ENCODE measurements at regions not wholly inside any gene's neighbourhood (a gene's known extent, or its start where the extent isn't known, plus 50 kb on each side); places are given as distances from the start of the nearest gene placed in this dataset.

DNA sequence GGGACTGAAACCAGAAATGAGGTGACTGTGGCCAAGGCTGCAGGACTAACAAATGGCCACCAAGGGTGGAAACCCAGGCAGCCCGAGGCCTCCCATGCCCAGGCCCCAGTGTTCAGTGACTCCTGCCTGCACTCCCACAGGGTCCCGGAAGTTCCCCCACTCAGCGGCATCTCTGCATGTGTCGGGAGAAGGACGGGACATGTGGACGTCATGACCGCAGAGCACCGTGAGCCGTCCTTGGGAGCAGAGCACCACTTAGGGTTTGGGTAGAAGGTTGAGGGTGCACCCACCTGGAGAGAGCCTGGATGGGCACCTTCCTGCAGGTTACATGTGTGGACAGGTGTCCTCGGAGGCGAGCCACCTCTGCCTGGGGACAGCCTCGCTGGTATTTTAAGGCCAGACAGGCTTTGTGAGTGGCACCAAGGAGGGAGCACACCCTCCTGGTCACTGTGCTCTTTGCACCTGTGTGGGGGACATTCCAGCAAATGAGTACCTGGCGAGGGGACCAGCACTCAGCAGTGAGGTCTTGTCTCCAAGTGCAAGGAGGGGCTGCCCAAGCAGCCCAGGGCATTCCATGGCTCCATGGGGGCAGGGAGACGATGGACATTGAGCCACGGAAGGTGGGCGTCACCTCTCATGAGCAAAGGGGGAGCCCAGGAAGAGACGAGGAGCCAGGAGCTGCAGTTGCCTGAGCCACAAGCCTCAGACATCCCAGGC is 95.3 kb upstream of the TCERG1L start:
- ChIA-PET POLR2A (no interaction called here), RAD21 (ENCODE audit: unreplicated experiment) (no interaction called here), SMC1A (ENCODE audit: uncharacterized antibody, unreplicated experiment) (no interaction called here), CTCF (interaction anchor here (1.2 kb wide), 1 partner anchor 11 kb away, joined by 4 read pairs; no protein-coding TSS in a partner anchor)
- no peaks in the 10 kb centered on the region for H3K4me1 ChIP-seq (ENCODE audit: control insufficient read depth, insufficient read depth, low read length)
- no peak overlapping the region for H3K4me3 ChIP-seq
- no peaks in the 10 kb centered on the region for H4K20me1 ChIP-seq (ENCODE audit: control insufficient read depth, insufficient read depth)
- H3K27ac ChIP-seq (ENCODE audit: control insufficient read depth, insufficient read depth) = no peak overlapping the region
- no TSS peak for BruUV-seq (replicated peaks)
- H3K79me2 ChIP-seq (ENCODE audit: control insufficient read depth, insufficient read depth, low read length) = no peaks in the 10 kb centered on the region
- intact Hi-C loops (cut with micrococcal nuclease; ENCODE audit: unreplicated experiment) = no loop called here
- H3K36me3 ChIP-seq (ENCODE audit: control insufficient read depth in 2 of 2, insufficient read depth in 2 of 2, low read length in 1 of 2) = no peaks in the 10 kb centered on the region
- no peaks in the 10 kb centered on the region for H3K9me3 ChIP-seq (replicated peaks; ENCODE audit: control insufficient read depth, insufficient read depth, low read length)
- no peaks in the 10 kb centered on the region for H3K27me3 ChIP-seq (replicated peaks in 1 of 2; ENCODE audit: control insufficient read depth in 2 of 2, insufficient read depth in 2 of 2, low read length in 1 of 2)
- in situ Hi-C loops (cut with MboI) = no loop called here
- H2AFZ ChIP-seq (ENCODE audit: control insufficient read depth, low read depth, low read length) = no peak overlapping the region
- no peak overlapping the region for H3K9ac ChIP-seq (ENCODE audit: control insufficient read depth, insufficient read depth, low read length)
- no peak overlapping the region for H3K4me2 ChIP-seq (ENCODE audit: control insufficient read depth, insufficient read depth)
- 45% methylated on average over 17 of the region's 17 CpGs for WGBS (ENCODE audit: insufficient coverage, insufficient replicate concordance, low lambda C conversion rate, missing lambda C conversion rate)
- TF ChIP-seq SMC3 (IDR thresholded peaks at IDR 0.05; ENCODE audit: borderline replicate concordance, low read length) (no peak), YBX1 (IDR thresholded peaks at IDR 0.05) (no peak), NFYA (IDR thresholded peaks at IDR 0.05; ENCODE audit: borderline replicate concordance, low read depth, low read length) (no peak)
- TF ChIP-seq, protein P1, sequence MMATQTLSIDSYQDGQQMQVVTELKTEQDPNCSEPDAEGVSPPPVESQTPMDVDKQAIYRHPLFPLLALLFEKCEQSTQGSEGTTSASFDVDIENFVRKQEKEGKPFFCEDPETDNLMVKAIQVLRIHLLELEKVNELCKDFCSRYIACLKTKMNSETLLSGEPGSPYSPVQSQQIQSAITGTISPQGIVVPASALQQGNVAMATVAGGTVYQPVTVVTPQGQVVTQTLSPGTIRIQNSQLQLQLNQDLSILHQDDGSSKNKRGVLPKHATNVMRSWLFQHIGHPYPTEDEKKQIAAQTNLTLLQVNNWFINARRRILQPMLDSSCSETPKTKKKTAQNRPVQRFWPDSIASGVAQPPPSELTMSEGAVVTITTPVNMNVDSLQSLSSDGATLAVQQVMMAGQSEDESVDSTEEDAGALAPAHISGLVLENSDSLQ (IDR thresholded peaks at IDR 0.05) = no peak
- ATAC-seq (no peak), DNase-seq (ENCODE audit: low read depth, low spot score) (no peak), FAIRE-seq (no peak)

DNA sequence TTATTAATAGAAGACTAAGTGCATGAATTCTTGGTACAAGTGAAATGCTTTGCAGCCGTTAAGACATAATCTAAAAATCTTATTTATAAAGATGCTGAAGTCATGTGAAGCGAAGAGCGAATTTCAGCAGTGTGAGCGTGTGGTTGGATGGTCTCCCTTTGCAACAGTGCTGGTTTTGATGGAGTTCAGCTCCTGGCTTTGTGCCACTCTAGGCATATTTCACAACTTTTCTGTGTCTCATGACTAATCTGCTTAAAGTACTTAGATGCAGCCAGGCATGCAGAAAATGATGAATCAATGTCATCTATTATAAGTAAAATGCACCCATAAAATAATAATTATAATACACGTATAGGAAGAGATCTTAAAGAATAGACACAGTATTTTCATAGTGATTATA is 107.2 kb upstream of the TCERG1L start:
- DNase-seq (ENCODE audit: low read depth, low spot score) (no peak), FAIRE-seq (no peak), ATAC-seq (no peak)
- H2AFZ ChIP-seq (ENCODE audit: control insufficient read depth, low read depth, low read length) = no peak overlapping the region
- intact Hi-C loops (cut with micrococcal nuclease; ENCODE audit: unreplicated experiment) = no loop called here
- H3K4me2 ChIP-seq (ENCODE audit: control insufficient read depth, insufficient read depth) = no peak overlapping the region
- TF ChIP-seq PAX5 (IDR thresholded peaks at IDR 0.05; ENCODE audit: borderline replicate concordance, low read depth, low read length) = no peak
- TF ChIP-seq LARP7 (IDR thresholded peaks at IDR 0.05) = no peak
- TF ChIP-seq, protein P2, sequence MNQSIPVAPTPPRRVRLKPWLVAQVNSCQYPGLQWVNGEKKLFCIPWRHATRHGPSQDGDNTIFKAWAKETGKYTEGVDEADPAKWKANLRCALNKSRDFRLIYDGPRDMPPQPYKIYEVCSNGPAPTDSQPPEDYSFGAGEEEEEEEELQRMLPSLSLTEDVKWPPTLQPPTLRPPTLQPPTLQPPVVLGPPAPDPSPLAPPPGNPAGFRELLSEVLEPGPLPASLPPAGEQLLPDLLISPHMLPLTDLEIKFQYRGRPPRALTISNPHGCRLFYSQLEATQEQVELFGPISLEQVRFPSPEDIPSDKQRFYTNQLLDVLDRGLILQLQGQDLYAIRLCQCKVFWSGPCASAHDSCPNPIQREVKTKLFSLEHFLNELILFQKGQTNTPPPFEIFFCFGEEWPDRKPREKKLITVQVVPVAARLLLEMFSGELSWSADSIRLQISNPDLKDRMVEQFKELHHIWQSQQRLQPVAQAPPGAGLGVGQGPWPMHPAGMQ (IDR thresholded peaks at IDR 0.05; ENCODE audit: borderline replicate concordance) = no peak
- TF ChIP-seq FOXM1 (IDR thresholded peaks at IDR 0.05; ENCODE audit: low read depth, low read length) = no peak
- TF ChIP-seq SRF (IDR thresholded peaks at IDR 0.05; ENCODE audit: low read depth in 2 of 2, low read length in 2 of 2) = no peak
- TF ChIP-seq CHD1 (IDR thresholded peaks at IDR 0.05; ENCODE audit: low read depth, low read length) = no peak
- TF ChIP-seq FOXK2 (IDR thresholded peaks at IDR 0.05) = no peak
- no peak for TF ChIP-seq CREM (IDR thresholded peaks at IDR 0.05; ENCODE audit: low read depth)
- no peak for TF ChIP-seq ASH2L (IDR thresholded peaks at IDR 0.05; ENCODE audit: borderline replicate concordance, low read depth)
- no peak for TF ChIP-seq JUND (IDR thresholded peaks at IDR 0.05; ENCODE audit: low read depth, low read length)
- TF ChIP-seq GABPA (IDR thresholded peaks at IDR 0.05; ENCODE audit: low read depth) = no peak
- TF ChIP-seq CBX3 (IDR thresholded peaks at IDR 0.05; ENCODE audit: borderline replicate concordance, low read depth) = no peak
- no peak for TF ChIP-seq RB1 (IDR thresholded peaks at IDR 0.05; ENCODE audit: borderline replicate concordance)
- TF ChIP-seq TARDBP (IDR thresholded peaks at IDR 0.05; ENCODE audit: borderline replicate concordance) = no peak
- no peaks in the 10 kb centered on the region for H3K9me3 ChIP-seq (replicated peaks; ENCODE audit: control insufficient read depth, insufficient read depth, low read length)
- H3K4me1 ChIP-seq (ENCODE audit: control insufficient read depth, insufficient read depth, low read length) = no peaks in the 10 kb centered on the region
- BruUV-seq (replicated peaks) = no TSS peak
- SMC1A ChIA-PET (ENCODE audit: uncharacterized antibody, unreplicated experiment) = interaction anchor here (0.8 kb wide), 1 partner anchor 16 kb away, joined by 3 read pairs; no protein-coding TSS in a partner anchor
- H3K4me3 ChIP-seq = no peak overlapping the region
- CTCF ChIA-PET = no interaction called here
- H3K36me3 ChIP-seq (ENCODE audit: control insufficient read depth in 2 of 2, insufficient read depth in 2 of 2, low read length in 1 of 2) = no peaks in the 10 kb centered on the region
- H3K9ac ChIP-seq (ENCODE audit: control insufficient read depth, insufficient read depth, low read length) = no peak overlapping the region
- no peaks in the 10 kb centered on the region for H3K79me2 ChIP-seq (ENCODE audit: control insufficient read depth, insufficient read depth, low read length)
- no peaks in the 10 kb centered on the region for H4K20me1 ChIP-seq (ENCODE audit: control insufficient read depth, insufficient read depth)
- whole genome bisulfite sequencing (ENCODE audit: insufficient coverage, insufficient replicate concordance, low lambda C conversion rate, missing lambda C conversion rate) = 33% methylated on average over 5 of the region's 5 CpGs
- RAD21 ChIA-PET (ENCODE audit: unreplicated experiment) = no interaction called here
- no peaks in the 10 kb centered on the region for H3K27me3 ChIP-seq (replicated peaks in 1 of 2; ENCODE audit: control insufficient read depth in 2 of 2, insufficient read depth in 2 of 2, low read length in 1 of 2)
- in situ Hi-C loops (cut with MboI) = no loop called here
- POLR2A ChIA-PET = no interaction called here
- no peak overlapping the region for H3K27ac ChIP-seq (ENCODE audit: control insufficient read depth, insufficient read depth)
